ENCODE measurements at regions not wholly inside any gene's neighbourhood (a gene's known extent, or its start where the extent isn't known, plus 50 kb on each side); places are given as distances from the start of the nearest gene placed in this dataset.

- intact Hi-C loops (cut with DNase I) = no loop called here
- DNase-seq = no peak
- FAIRE-seq = no peak
- Histone ChIP-seq H3K27me3 (ENCODE audit: control insufficient read depth, insufficient read depth, low read length) (no peaks in the 10 kb centered on the region), H3K9me3 (ENCODE audit: control insufficient read depth in 2 of 3, insufficient read depth in 1 of 3, low read length in 3 of 3) (no peaks in the 10 kb centered on the region), H3K36me3 (ENCODE audit: control insufficient read depth in 2 of 3, insufficient read depth in 3 of 3, low read length in 3 of 3) (no peaks in the 10 kb centered on the region), H3K9ac (ENCODE audit: low read length in 3 of 3) (no peak overlapping the region), H3K27ac (ENCODE audit: low read depth in 2 of 2, low read length in 2 of 2) (no peak overlapping the region), H3K4me1 (ENCODE audit: control insufficient read depth in 2 of 3, insufficient read depth in 2 of 3, low read depth in 1 of 3, low read length in 3 of 3) (no peaks in the 10 kb centered on the region), H3K4me3 (ENCODE audit: low read length in 3 of 3) (no peak overlapping the region)
- no peak for TF ChIP-seq CTCF (IDR thresholded peaks at IDR 0.05; ENCODE audit: borderline replicate concordance, extremely low read depth, insufficient read depth)
Observed at GRCh38 chr18:29218091-29218490, 1041.2 kb upstream of the CDH2 start.

- no peak overlapping the region for H3K27ac ChIP-seq (ENCODE audit: low read depth in 2 of 2, low read length in 2 of 2)
- no peaks in the 10 kb centered on the region for H3K9me3 ChIP-seq (ENCODE audit: control insufficient read depth in 2 of 3, insufficient read depth in 1 of 3, low read length in 3 of 3)
- intact Hi-C loops (cut with DNase I) = no loop called here
- no peaks in the 10 kb centered on the region for H3K4me1 ChIP-seq (ENCODE audit: control insufficient read depth in 2 of 3, insufficient read depth in 2 of 3, low read depth in 1 of 3, low read length in 3 of 3)
- H3K9ac ChIP-seq (ENCODE audit: low read length in 3 of 3) = no peak overlapping the region
- no peaks in the 10 kb centered on the region for H3K36me3 ChIP-seq (ENCODE audit: control insufficient read depth in 2 of 3, insufficient read depth in 3 of 3, low read length in 3 of 3)
- no peak for TF ChIP-seq CTCF (IDR thresholded peaks at IDR 0.05; ENCODE audit: borderline replicate concordance, extremely low read depth, insufficient read depth)
- no peaks in the 10 kb centered on the region for H3K27me3 ChIP-seq (ENCODE audit: control insufficient read depth, insufficient read depth, low read length)
- no peak for DNase-seq
- no peak overlapping the region for H3K4me3 ChIP-seq (ENCODE audit: low read length in 3 of 3)
- no peak for FAIRE-seq
Observed at GRCh38 chr18:29217124-29217915, 1040.4 kb upstream of the CDH2 start.

- Histone ChIP-seq H3K36me3 (ENCODE audit: control insufficient read depth in 2 of 3, insufficient read depth in 3 of 3, low read length in 3 of 3) (no peaks in the 10 kb centered on the region), H3K9ac (ENCODE audit: low read length in 3 of 3) (no peak overlapping the region), H3K27me3 (ENCODE audit: control insufficient read depth, insufficient read depth, low read length) (no peaks in the 10 kb centered on the region), H3K27ac (ENCODE audit: low read depth in 2 of 2, low read length in 2 of 2) (no peak overlapping the region), H3K9me3 (ENCODE audit: control insufficient read depth in 2 of 3, insufficient read depth in 1 of 3, low read length in 3 of 3) (no peaks in the 10 kb centered on the region), H3K4me3 (ENCODE audit: low read length in 3 of 3) (no peak overlapping the region), H3K4me1 (ENCODE audit: control insufficient read depth in 2 of 3, insufficient read depth in 2 of 3, low read depth in 1 of 3, low read length in 3 of 3) (no peaks in the 10 kb centered on the region)
- intact Hi-C loops (cut with DNase I) = no loop called here
- DNase-seq (no peak), FAIRE-seq (no peak)
- TF ChIP-seq CTCF (IDR thresholded peaks at IDR 0.05; ENCODE audit: borderline replicate concordance, extremely low read depth, insufficient read depth) = no peak
Observed at GRCh38 chr18:29198834-29199233, 1021.9 kb upstream of the CDH2 start.

- intact Hi-C loops (cut with DNase I) = no loop called here
- FAIRE-seq (no peak), DNase-seq (no peak)
- Histone ChIP-seq H3K9ac (ENCODE audit: low read length in 3 of 3) (no peak overlapping the region), H3K4me1 (ENCODE audit: control insufficient read depth in 2 of 3, insufficient read depth in 2 of 3, low read depth in 1 of 3, low read length in 3 of 3) (no peaks in the 10 kb centered on the region), H3K9me3 (ENCODE audit: control insufficient read depth in 2 of 3, insufficient read depth in 1 of 3, low read length in 3 of 3) (no peaks in the 10 kb centered on the region), H3K36me3 (ENCODE audit: control insufficient read depth in 2 of 3, insufficient read depth in 3 of 3, low read length in 3 of 3) (no peaks in the 10 kb centered on the region), H3K27me3 (ENCODE audit: control insufficient read depth, insufficient read depth, low read length) (no peaks in the 10 kb centered on the region), H3K27ac (ENCODE audit: low read depth in 2 of 2, low read length in 2 of 2) (no peak overlapping the region), H3K4me3 (ENCODE audit: low read length in 3 of 3) (no peak overlapping the region)
- no peak for TF ChIP-seq CTCF (IDR thresholded peaks at IDR 0.05; ENCODE audit: borderline replicate concordance, extremely low read depth, insufficient read depth)
Observed at GRCh38 chr18:29196307-29196706, 1019.4 kb upstream of the CDH2 start.
